Astrocyte of the cerebellum (primary cell): ENCODE measurements at regions not wholly inside any gene's neighbourhood (a gene's known extent, or its start where the extent isn't known, plus 50 kb on each side); places are given as distances from the start of the nearest gene placed in this dataset.

Experiments used
- DNase-seq: peaks from one replicate; pipeline ENCODE4 v3.0.0-alpha.2; 2011; ENCODE audit warnings: low read depth
- H3K4me3 ChIP-seq: 2 replicates; pipeline ENCODE4 v1.5.1; 2011; ENCODE audit warnings: mild to moderate bottlenecking, low read depth, low read length, moderate library complexity
- CTCF ChIP-seq: IDR thresholded peaks from 2 replicates; pipeline ENCODE4 v1.5.1; 2012; ENCODE audit warnings: low read length, low read depth, moderate library complexity, mild to moderate bottlenecking; ENCODE audit errors: missing control alignments
- in situ Hi-C: cut with HindIII; loops from 2 replicates; pipeline ENCODE4 v1.10.0; 2017; ENCODE audit warnings: low sequenced_read_pairs

GRCh38 chr7:153530441-153530840 lies 521.8 kb upstream of the DPP6 start:
- in situ Hi-C loops: no loop called here
- no peak overlapping the region for H3K4me3 ChIP-seq
- no peak for DNase-seq
- TF ChIP-seq CTCF: no peak

GRCh38 chr7:153532326-153532725 lies 519.9 kb upstream of the DPP6 start:
- no peak for DNase-seq
- in situ Hi-C loops: no loop called here
- TF ChIP-seq CTCF: no peak
- no peak overlapping the region for H3K4me3 ChIP-seq

- no peak for DNase-seq
- H3K4me3 ChIP-seq: no peak overlapping the region
- in situ Hi-C loops: no loop called here
- TF ChIP-seq CTCF: no peak
These were observed 514.9 kb upstream of the DPP6 start for GRCh38 chr7:153537271-153537670.

- no peak for DNase-seq
- no peak for TF ChIP-seq CTCF
- H3K4me3 ChIP-seq: no peak overlapping the region
- in situ Hi-C loops: no loop called here
These were observed 510.3 kb upstream of the DPP6 start for GRCh38 chr7:153541903-153542302.

- in situ Hi-C loops: no loop called here
- no peak for DNase-seq
- no peak for TF ChIP-seq CTCF
These were observed 509.0 kb upstream of the DPP6 start for GRCh38 chr7:153543232-153543631.

GRCh38 chr7:153550173-153550572 lies 502.0 kb upstream of the DPP6 start:
- DNase-seq: no peak
- in situ Hi-C loops: no loop called here
- H3K4me3 ChIP-seq: no peak overlapping the region
- no peak for TF ChIP-seq CTCF

More at GRCh38 chr7:153543232-153543631, 509.0 kb upstream of the DPP6 start:
- no peak overlapping the region for H3K4me3 ChIP-seq

GRCh38 chr7:153564391-153564790 lies 487.8 kb upstream of the DPP6 start:
- TF ChIP-seq CTCF: no peak
- no peak for DNase-seq
- in situ Hi-C loops: no loop called here
- H3K4me3 ChIP-seq: no peak overlapping the region
